H9 (cell line): ENCODE measurements at regions not wholly inside any gene's neighbourhood (a gene's known extent, or its start where the extent isn't known, plus 50 kb on each side); places are given as distances from the start of the nearest gene placed in this dataset.

Experiments
- DNase-seq: peaks from one replicate; pipeline ENCODE4 v3.0.0-alpha.2; 2017
- H2AFZ ChIP-seq: one replicate; pipeline ENCODE4 v1.6.1; 2013; ENCODE audit warnings: mild to moderate bottlenecking, low read length, control low read depth, moderate library complexity
- H2AK5ac ChIP-seq: 2 replicates; pipeline ENCODE4 v1.6.1; 2013; ENCODE audit warnings: low read length, control low read depth, mixed read lengths; ENCODE audit not compliant: insufficient read length
- H2BK120ac ChIP-seq: one replicate; pipeline ENCODE4 v1.6.1; 2013; ENCODE audit warnings: low read depth, mild to moderate bottlenecking, low read length, control low read depth, inconsistent platforms; ENCODE audit not compliant: poor library complexity, severe bottlenecking
- H2BK12ac ChIP-seq: 2 replicates; pipeline ENCODE4 v1.6.1; 2013; ENCODE audit warnings: low read length, control low read depth, mixed read lengths, low read depth; ENCODE audit not compliant: insufficient read length
- H2BK15ac ChIP-seq: 2 replicates; pipeline ENCODE4 v1.6.1; 2013; ENCODE audit warnings: low read depth, low read length, control low read depth
- H2BK20ac ChIP-seq: one replicate; pipeline ENCODE4 v1.6.1; 2013; ENCODE audit warnings: low read depth, mild to moderate bottlenecking, low read length, control low read depth, inconsistent platforms; ENCODE audit not compliant: poor library complexity, severe bottlenecking
- H2BK5ac ChIP-seq: 2 replicates; pipeline ENCODE4 v1.6.1; 2013; ENCODE audit warnings: low read length, control low read depth, mixed read lengths; ENCODE audit not compliant: insufficient read length
- H3K14ac ChIP-seq: 2 replicates; pipeline ENCODE4 v1.6.1; 2013; ENCODE audit warnings: low read length, control low read depth; ENCODE audit not compliant: insufficient read depth
- H3K18ac ChIP-seq: 2 replicates; pipeline ENCODE4 v1.6.1; 2013; ENCODE audit warnings: low read depth, mild to moderate bottlenecking, mixed read lengths, low read length, control low read depth; ENCODE audit not compliant: insufficient read length
- H3K23ac ChIP-seq: 2 replicates; pipeline ENCODE4 v1.6.1; 2013; ENCODE audit warnings: low read length, control low read depth, mixed read lengths, low read depth; ENCODE audit not compliant: insufficient read length
- H3K23me2 ChIP-seq: 2 replicates; pipeline ENCODE4 v1.6.1; 2013; ENCODE audit warnings: low read depth, mild to moderate bottlenecking, mixed read lengths, low read length, control low read depth; ENCODE audit not compliant: insufficient read length, poor library complexity, severe bottlenecking
- H3K27ac ChIP-seq: 2 replicates; pipeline ENCODE4 v1.5.1; 2013; ENCODE audit warnings: low read length, control low read depth, mixed read lengths, low read depth; ENCODE audit not compliant: insufficient read length
- H3K27me3 ChIP-seq: 2 replicates; pipeline ENCODE4 v1.6.1; 2013; ENCODE audit warnings: low read length, control low read depth, inconsistent platforms; ENCODE audit not compliant: insufficient read depth
- H3K4ac ChIP-seq: 2 replicates; pipeline ENCODE4 v1.6.1; 2013; ENCODE audit warnings: low read depth, mild to moderate bottlenecking, control low read depth, inconsistent platforms, low read length, moderate library complexity
- H3K4me1 ChIP-seq: 2 replicates; pipeline ENCODE4 v1.6.1; 2013; ENCODE audit warnings: low read length, control low read depth, inconsistent platforms; ENCODE audit not compliant: insufficient read depth
- H3K4me2 ChIP-seq: 2 replicates; pipeline ENCODE4 v1.6.1; 2013; ENCODE audit warnings: low read length, control low read depth, mixed read lengths; ENCODE audit not compliant: insufficient read length, insufficient read depth
- H3K56ac ChIP-seq: 2 replicates; pipeline ENCODE4 v1.6.1; 2013; ENCODE audit warnings: low read depth, mild to moderate bottlenecking, mixed read lengths, low read length, control low read depth; ENCODE audit not compliant: insufficient read length
- H3K79me1 ChIP-seq: 2 replicates; pipeline ENCODE4 v1.6.1; 2013; ENCODE audit warnings: low read depth, mild to moderate bottlenecking, moderate library complexity, low read length, control low read depth, inconsistent platforms; ENCODE audit not compliant: insufficient read depth, poor library complexity, severe bottlenecking
- H3K79me2 ChIP-seq: 2 replicates; pipeline ENCODE4 v1.6.1; 2013; ENCODE audit warnings: low read length, control low read depth, inconsistent platforms; ENCODE audit not compliant: insufficient read depth
- H3K9ac ChIP-seq: 2 replicates; pipeline ENCODE4 v1.6.1; 2013; ENCODE audit warnings: low read length, control low read depth, mixed read lengths; ENCODE audit not compliant: insufficient read length; ENCODE audit errors: extremely low read depth
- H3K9me3 ChIP-seq: one replicate; pipeline ENCODE4 v1.6.1; 2013; ENCODE audit warnings: low read depth, low read length, inconsistent platforms; ENCODE audit not compliant: control insufficient read depth
- H3T11ph ChIP-seq: one replicate; pipeline ENCODE4 v1.6.1; 2013; ENCODE audit warnings: mild to moderate bottlenecking, low read length, control low read depth, inconsistent platforms
- H4K20me1 ChIP-seq: one replicate; pipeline ENCODE4 v1.6.1; 2013; ENCODE audit not compliant: control insufficient read depth, insufficient read length, insufficient read depth
- H4K5ac ChIP-seq: 2 replicates; pipeline ENCODE4 v1.6.1; 2013; ENCODE audit warnings: low read depth, mild to moderate bottlenecking, mixed read lengths, low read length, control low read depth; ENCODE audit not compliant: insufficient read length
- H4K8ac ChIP-seq: replicated peaks from 2 replicates; pipeline ENCODE4 v1.6.1; 2013; ENCODE audit warnings: low read length, control low read depth, mixed read lengths, low read depth; ENCODE audit not compliant: insufficient read length
- H4K91ac ChIP-seq: 2 replicates; pipeline ENCODE4 v1.6.1; 2013; ENCODE audit warnings: low read depth, mild to moderate bottlenecking, moderate library complexity, mixed read lengths, low read length, control low read depth; ENCODE audit not compliant: insufficient read length
- H3K27ac Mint-ChIP-seq, 3 experiments: 2 replicates in 2 of 3; 3 replicates in 1 of 3; pipeline ENCODE4 v1.8.0; 2020 to 2021; ENCODE audit warnings: mixed read lengths in 3 of 3, mild to moderate bottlenecking in 1 of 3, moderate library complexity in 1 of 3
- H3K27me3 Mint-ChIP-seq: 2 replicates; pipeline ENCODE4 v1.8.0; 2021; ENCODE audit warnings: low read depth, mild to moderate bottlenecking, moderate library complexity, mixed read lengths
- H3K36me3 Mint-ChIP-seq, 3 experiments: 2 replicates in 2 of 3; 3 replicates in 1 of 3; pipeline ENCODE4 v1.8.0; 2020 to 2021; ENCODE audit warnings: low read depth in 3 of 3, mixed read lengths in 3 of 3; ENCODE audit not compliant: insufficient read depth in 1 of 3
- H3K4me1 Mint-ChIP-seq, 2 experiments: 2 replicates each; pipeline ENCODE4 v1.8.0; 2020; ENCODE audit warnings: mixed read lengths in 2 of 2
- H3K4me3 Mint-ChIP-seq, 2 experiments: 2 replicates in 1 of 2; 3 replicates in 1 of 2; pipeline ENCODE4 v1.8.0; 2020 to 2021; ENCODE audit warnings: mild to moderate bottlenecking in 2 of 2, mixed read lengths in 2 of 2, moderate library complexity in 1 of 2
- H3K9me3 Mint-ChIP-seq, 2 experiments: 2 replicates in 1 of 2; 3 replicates in 1 of 2; pipeline ENCODE4 v1.8.0; 2020; ENCODE audit warnings: mild to moderate bottlenecking in 2 of 2, mixed read lengths in 2 of 2, moderate library complexity in 1 of 2
- CTCF ChIP-seq: fragments of 200-600 bp; sonication (generic); conservative IDR thresholded peaks from 3 replicates; pipeline ENCODE4 v1.8.0; 2021; ENCODE audit warnings: antibody characterized with exemption, mild to moderate bottlenecking
- WGBS: extraction: QIAGEN DNeasy Blood & Tissue Kit; methylation state at CpG from one replicate; pipeline ENCODE4 v1.1.7; 2013; ENCODE audit warnings: missing lambda C conversion rate, low lambda C conversion rate, mixed read lengths; ENCODE audit not compliant: insufficient read length; ENCODE audit errors: extremely low coverage; 5-methylcytosine and 5-hydroxymethylcytosine counted together

- no peaks in the 10 kb centered on the region for H3K4me1 ChIP-seq
- H3K27ac ChIP-seq: no peak overlapping the region
- no peaks in the 10 kb centered on the region for H3K79me1 ChIP-seq
- H3K9me3 Mint-ChIP-seq: peaks cover 36 to 37% of the 10 kb centered on the region in 2 experiments
- no peak overlapping the region for H3K4me3 Mint-ChIP-seq
- no peaks in the 10 kb centered on the region for H3K79me2 ChIP-seq
- H3K36me3 Mint-ChIP-seq: peaks cover 6 to 19% (median 14%) of the 10 kb centered on the region in 3 experiments
- no peak overlapping the region for H2BK15ac ChIP-seq
- H3K9ac ChIP-seq: no peak overlapping the region
- no peak overlapping the region for H3K23ac ChIP-seq
- no peaks in the 10 kb centered on the region for H3K23me2 ChIP-seq
- H4K91ac ChIP-seq: no peak overlapping the region
- H3K9me3 ChIP-seq: peaks cover 15% of the 10 kb centered on the region
- DNase-seq: no peak
- H3K27ac Mint-ChIP-seq: no peak overlapping the region
- H2BK20ac ChIP-seq: no peak overlapping the region
- H4K8ac ChIP-seq: no peak overlapping the region
- H3K4ac ChIP-seq: no peak overlapping the region
- no peak overlapping the region for H2BK120ac ChIP-seq
- H3K27me3 Mint-ChIP-seq: peaks cover 4% of the 10 kb centered on the region; the same call in 1 of the 2 replicates
- no peak overlapping the region for H2BK12ac ChIP-seq
- no CpG with 5 or more reads among the region's 3 CpGs for WGBS
- no peak overlapping the region for H3T11ph ChIP-seq
- no peak overlapping the region for H3K56ac ChIP-seq
- H2AK5ac ChIP-seq: no peak overlapping the region
- H3K4me2 ChIP-seq: no peak overlapping the region
- no peaks in the 10 kb centered on the region for H3K4me1 Mint-ChIP-seq
- no peak overlapping the region for H4K5ac ChIP-seq
- H3K18ac ChIP-seq: no peak overlapping the region
- H2BK5ac ChIP-seq: no peak overlapping the region
- TF ChIP-seq CTCF: no peak
- H3K27me3 ChIP-seq: no peaks in the 10 kb centered on the region
- no peaks in the 10 kb centered on the region for H4K20me1 ChIP-seq
- no peak overlapping the region; the same call in 1 of the 2 replicates for H3K14ac ChIP-seq
- no peak overlapping the region for H2AFZ ChIP-seq
These were observed 70.4 kb upstream of the SLC24A3 start for GRCh38 chr20:19141998-19142397.
